Activated CD8-positive, alpha-beta memory T cell treated with anti-CD3 and anti-CD28 coated beads, Interleukin-2, amount 50 U/mL, for 24 hours (primary cell): ENCODE measurements at regions not wholly inside any gene's neighbourhood (a gene's known extent, or its start where the extent isn't known, plus 50 kb on each side); places are given as distances from the start of the nearest gene placed in this dataset.
"Not testable (repeated sequence)": the region's sequence is repeated elsewhere in the genome, so short reads cannot be mapped to it uniquely, and the experiment has no call there.

Experiments used
- DNase-seq: peaks from one replicate; pipeline ENCODE4 v3.0.0-alpha.2; 2020; ENCODE audit errors: extremely low read depth

GRCh38 chr9:65566018-65566417 is 109.7 kb upstream of the ZNG1E start:
- not testable (repeated sequence) for DNase-seq

GRCh38 chr9:65519018-65519417 is 156.7 kb upstream of the ZNG1E start:
- not testable (repeated sequence) for DNase-seq

- DNase-seq: not testable (repeated sequence)
These were observed 161.3 kb upstream of the ZNG1E start for GRCh38 chr9:65514465-65514864.

DNA sequence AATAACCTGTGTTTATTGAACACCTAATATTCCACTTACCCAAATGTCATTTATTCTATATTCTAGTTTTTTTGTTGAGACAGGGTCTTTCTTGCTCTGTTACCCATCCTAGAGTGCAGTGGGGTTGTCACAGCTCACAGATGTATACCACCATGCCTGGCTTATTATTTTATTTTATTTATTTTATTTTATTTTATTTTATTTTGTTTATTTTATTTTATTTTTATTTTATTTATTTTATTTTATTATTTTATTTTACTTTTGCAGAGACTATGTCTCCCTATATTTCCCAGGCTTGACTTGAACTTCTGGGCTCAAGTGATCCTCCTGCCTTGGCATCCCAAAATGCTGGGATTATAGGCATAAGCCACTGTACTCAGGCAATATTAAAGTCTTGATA is 167.8 kb upstream of the ZNG1E start:
- not testable (repeated sequence) for DNase-seq

- DNase-seq: not testable (repeated sequence)
These were observed 171.0 kb upstream of the ZNG1E start for GRCh38 chr9:65504686-65505085.

GRCh38 chr9:65503696-65504095 is 172.0 kb upstream of the ZNG1E start:
- not testable (repeated sequence) for DNase-seq

DNA sequence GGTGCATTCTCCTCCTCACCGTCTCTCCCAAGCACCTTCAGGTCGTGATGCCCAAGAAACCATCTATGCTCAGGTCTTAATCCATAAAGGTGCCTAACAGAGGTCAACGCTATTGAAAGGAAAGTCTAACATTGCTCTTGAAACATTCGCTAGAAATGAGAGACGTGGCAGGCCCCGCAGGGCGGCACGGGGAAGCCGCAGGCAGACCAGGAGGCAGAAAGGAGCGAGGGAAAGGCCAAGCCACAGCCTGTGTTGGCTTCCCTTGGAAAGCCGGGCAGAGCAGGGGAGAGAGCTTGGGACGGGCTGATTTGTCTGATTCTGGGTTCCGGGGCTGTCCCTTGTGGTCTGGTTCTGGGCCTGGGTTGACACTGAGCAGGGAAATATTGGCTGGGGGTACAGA is 192.8 kb upstream of the ZNG1E start:
- not testable (repeated sequence) for DNase-seq

- not testable (repeated sequence) for DNase-seq
These were observed 194.4 kb upstream of the ZNG1E start for GRCh38 chr9:65481291-65481690.

DNA sequence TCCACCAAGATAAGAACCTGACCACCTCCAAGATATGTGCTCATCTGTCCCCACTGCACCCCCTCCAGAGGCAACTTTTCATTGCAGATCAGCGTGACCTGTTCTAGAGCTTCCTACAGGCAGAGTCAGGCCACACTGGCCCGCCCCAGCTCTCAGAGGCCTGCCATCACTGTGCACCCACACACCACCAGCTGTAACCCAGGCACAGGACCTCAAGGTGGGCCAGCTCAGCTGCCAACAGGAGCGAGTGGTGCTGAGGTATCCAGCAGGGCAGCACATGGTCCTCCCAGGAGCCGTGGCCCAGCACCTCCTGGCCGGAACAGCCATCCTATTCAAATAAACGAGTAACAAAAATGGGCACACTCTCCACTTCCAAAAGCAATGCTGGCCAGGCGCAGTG is 189.9 kb upstream of the FOXD4L5 start:
- not testable (repeated sequence) for DNase-seq

GRCh38 chr9:65473059-65473822 is 188.2 kb upstream of the FOXD4L5 start:
- DNase-seq: not testable (repeated sequence)

DNA sequence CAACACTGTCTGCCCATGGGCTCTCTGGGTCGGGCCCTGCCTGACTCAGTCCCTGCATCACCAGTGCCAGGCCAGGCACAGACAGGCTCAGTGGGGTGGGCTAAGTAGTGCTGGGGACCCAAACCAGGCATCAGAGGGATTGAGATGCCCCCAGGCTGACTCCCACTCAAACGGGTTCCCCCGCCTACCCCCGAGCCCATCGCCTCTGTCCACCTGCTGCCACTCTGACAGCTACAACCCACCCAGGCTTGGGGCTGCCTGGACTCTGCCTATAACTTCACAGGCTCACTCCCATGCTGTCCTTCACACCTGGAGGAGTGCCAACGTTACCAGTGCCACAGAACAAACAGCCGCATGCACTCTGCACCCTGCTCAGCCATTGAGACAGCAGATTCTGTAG is 186.1 kb upstream of the FOXD4L5 start:
- DNase-seq: not testable (repeated sequence)

DNA sequence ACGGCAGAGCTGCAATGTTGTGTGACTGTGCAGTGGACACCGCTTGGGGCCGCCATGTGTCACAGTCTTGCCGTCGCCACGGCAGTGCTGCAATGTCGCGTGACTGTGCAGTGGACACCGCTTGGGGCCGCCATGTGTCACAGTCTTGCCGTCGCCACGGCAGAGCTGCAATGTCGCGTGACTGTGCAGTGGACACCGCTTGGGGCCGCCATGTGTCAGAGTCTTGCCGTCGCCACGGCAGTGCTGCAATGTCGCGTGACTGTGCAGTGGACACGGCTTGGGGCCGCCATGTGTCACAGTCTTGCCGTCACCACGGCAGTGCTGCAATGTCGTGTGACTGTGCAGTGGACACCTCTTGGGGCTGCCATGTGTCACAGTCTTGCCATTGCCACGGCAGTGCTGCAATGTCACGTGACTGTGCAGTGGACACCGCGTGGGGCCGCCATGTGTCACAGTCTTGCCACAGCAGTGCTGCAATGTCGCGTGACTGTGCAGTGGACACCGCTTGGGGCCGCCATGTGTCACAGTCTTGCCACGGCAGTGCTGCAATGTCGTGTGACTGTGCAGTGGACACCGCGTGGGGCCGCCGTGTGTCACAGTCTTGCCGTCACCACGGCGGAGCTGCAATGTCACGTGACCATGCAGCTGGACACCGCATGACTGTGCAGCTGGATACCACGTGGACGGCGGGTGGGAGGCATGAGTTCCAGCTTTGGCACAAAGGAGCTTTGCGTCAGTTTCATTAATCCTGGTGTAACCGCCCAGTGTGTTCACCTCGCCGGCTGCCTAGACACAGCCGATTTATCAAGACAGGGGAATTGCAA is 182.1 kb upstream of the FOXD4L5 start:
- DNase-seq: not testable (repeated sequence)

- DNase-seq: not testable (repeated sequence)
These were observed 180.4 kb upstream of the FOXD4L5 start for GRCh38 chr9:65465246-65465895.

GRCh38 chr9:65462476-65462875 is 177.5 kb upstream of the FOXD4L5 start:
- DNase-seq: not testable (repeated sequence)

GRCh38 chr9:65459756-65460320 is 174.8 kb upstream of the FOXD4L5 start:
- DNase-seq: no peak

- no peak for DNase-seq
These were observed 174.0 kb upstream of the FOXD4L5 start for GRCh38 chr9:65458992-65459391.

DNA sequence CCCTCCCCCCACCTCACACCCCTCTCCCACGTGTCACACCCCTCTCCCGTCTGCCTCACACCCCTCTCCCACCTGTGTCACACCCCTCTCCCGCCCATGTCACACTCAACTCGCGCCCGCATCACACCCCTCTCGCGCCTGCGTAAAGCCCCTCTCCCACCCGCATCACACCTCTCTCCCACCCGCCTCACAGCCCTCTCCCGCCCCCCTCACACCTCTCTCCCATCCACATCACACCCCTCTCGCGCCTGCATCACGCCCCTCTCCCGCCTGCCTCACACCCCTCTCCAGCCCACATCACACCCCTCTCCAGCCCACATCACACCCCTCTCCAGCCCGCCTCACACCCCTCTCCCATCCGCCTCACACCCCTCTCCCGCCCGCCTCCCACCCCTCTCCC is 173.5 kb upstream of the FOXD4L5 start:
- no peak for DNase-seq

GRCh38 chr9:65456991-65457390 is 172.0 kb upstream of the FOXD4L5 start:
- DNase-seq: not testable (repeated sequence)

GRCh38 chr9:65455751-65456647 is 171.0 kb upstream of the FOXD4L5 start:
- DNase-seq: not testable (repeated sequence)

GRCh38 chr9:65455136-65455535 is 170.1 kb upstream of the FOXD4L5 start:
- not testable (repeated sequence) for DNase-seq

GRCh38 chr9:65454666-65455065 is 169.7 kb upstream of the FOXD4L5 start:
- not testable (repeated sequence) for DNase-seq
